NOMO-1 treated with dmso at 0.1 percent for 144 hours (cell line): ENCODE measurements at regions not wholly inside any gene's neighbourhood (a gene's known extent, or its start where the extent isn't known, plus 50 kb on each side); places are given as distances from the start of the nearest gene placed in this dataset.

ENCODE experiments used
- DNase-seq: peaks from one replicate; lab custom pipeline; 2025; ENCODE audit not compliant: unreplicated experiment; lab: John Stamatoyannopoulos, UW

- DNase-seq = no peak
Measured at GRCh38 chr5:124647352-124647751, 99.1 kb downstream of the ZNF608 start.

GRCh38 chr5:124645396-124645795, 101.0 kb downstream of the ZNF608 start:
- DNase-seq = no peak

- DNase-seq = no peak
Measured at GRCh38 chr5:124644582-124644981, 101.9 kb downstream of the ZNF608 start.

- no peak for DNase-seq
Measured at GRCh38 chr5:124644138-124644537, 102.3 kb downstream of the ZNF608 start.

GRCh38 chr5:124643336-124643735, 103.1 kb downstream of the ZNF608 start:
- no peak for DNase-seq

GRCh38 chr5:124642151-124642550, 104.3 kb downstream of the ZNF608 start:
- DNase-seq = no peak

GRCh38 chr5:124641154-124641792, 105.2 kb downstream of the ZNF608 start:
- DNase-seq = no peak

GRCh38 chr5:124639095-124639665, 107.3 kb downstream of the ZNF608 start:
- DNase-seq = no peak

- DNase-seq = no peak
Measured at GRCh38 chr5:124637011-124637410, 109.4 kb downstream of the ZNF608 start.

GRCh38 chr5:124634741-124635323, 111.6 kb downstream of the ZNF608 start:
- DNase-seq = no peak

GRCh38 chr5:124634228-124634739, 112.2 kb downstream of the ZNF608 start:
- DNase-seq = no peak

GRCh38 chr5:124633209-124633608, 113.2 kb downstream of the ZNF608 start:
- DNase-seq = no peak

GRCh38 chr5:124631874-124632550, 114.4 kb downstream of the ZNF608 start:
- no peak for DNase-seq

GRCh38 chr5:124630767-124631704, 115.4 kb downstream of the ZNF608 start:
- no peak for DNase-seq

GRCh38 chr5:124628721-124629596, 117.5 kb downstream of the ZNF608 start:
- DNase-seq = peak; percentile 73

- peak; percentile 53 for DNase-seq
Measured at GRCh38 chr5:124627815-124628595, 118.4 kb downstream of the ZNF608 start.

- no peak for DNase-seq
Measured at GRCh38 chr5:124626053-124626452, 120.4 kb downstream of the ZNF608 start.

GRCh38 chr5:124623265-124623664, 123.2 kb downstream of the ZNF608 start:
- no peak for DNase-seq

GRCh38 chr5:124622851-124623250, 123.6 kb downstream of the ZNF608 start:
- no peak for DNase-seq
